Neural crest cell (in vitro differentiated cells): ENCODE measurements at regions not wholly inside any gene's neighbourhood (a gene's known extent, or its start where the extent isn't known, plus 50 kb on each side); places are given as distances from the start of the nearest gene placed in this dataset.

ENCODE experiments used
- DNase-seq: peaks from one replicate; pipeline ENCODE4 v3.0.0; 2021; ENCODE audit warnings: low read depth, mixed read lengths, low spot score
- H3K27ac Mint-ChIP-seq: one replicate; pipeline ENCODE4 v1.8.0; 2021; ENCODE audit warnings: mild to moderate bottlenecking, mixed read lengths; ENCODE audit not compliant: unreplicated experiment
- H3K27me3 Mint-ChIP-seq: 2 replicates; pipeline ENCODE4 v1.8.0; 2021; ENCODE audit warnings: low read depth, mild to moderate bottlenecking, mixed read lengths
- H3K36me3 Mint-ChIP-seq: 2 replicates; pipeline ENCODE4 v1.8.0; 2021; ENCODE audit warnings: low read depth, mild to moderate bottlenecking, mixed read lengths
- H3K4me1 Mint-ChIP-seq: 2 replicates; pipeline ENCODE4 v1.8.0; 2021; ENCODE audit warnings: mixed read lengths
- H3K4me3 Mint-ChIP-seq: one replicate; pipeline ENCODE4 v1.8.0; 2021; ENCODE audit warnings: mild to moderate bottlenecking, mixed read lengths
- H3K9me3 Mint-ChIP-seq: 2 replicates; pipeline ENCODE4 v1.8.0; 2021; ENCODE audit warnings: mixed read lengths
- TF ChIP-seq, protein P1 (sequence below): fragments of 200-600 bp; sonication (generic); conservative IDR thresholded peaks from 2 replicates; pipeline ENCODE4 v1.5.0; 2021; ENCODE audit warnings: antibody characterized with exemption, mild to moderate bottlenecking

DNA sequence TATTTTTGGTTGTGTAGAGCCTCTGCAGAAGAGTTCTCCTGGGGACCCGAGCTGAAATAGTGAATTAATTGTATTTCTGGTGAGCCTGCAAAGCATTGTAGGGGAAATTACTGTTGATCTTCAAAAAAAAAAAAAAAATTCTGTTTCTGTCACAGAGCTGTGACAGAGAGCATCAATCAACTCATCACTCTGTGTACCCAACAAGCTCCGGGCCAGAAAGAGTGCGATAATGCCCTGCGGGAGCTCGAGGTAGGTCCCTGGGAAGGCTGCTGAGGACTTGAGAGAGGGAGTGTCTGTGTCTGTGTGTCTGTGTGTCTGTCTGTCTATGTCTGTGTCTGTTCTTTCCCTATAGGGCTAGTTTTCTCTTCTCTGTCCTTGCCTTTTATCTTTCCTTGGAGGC, 294.4 kb upstream of the TPM1 start:
- H3K4me3 Mint-ChIP-seq, result no peak overlapping the region
- peaks cover 3% of the 10 kb centered on the region for H3K36me3 Mint-ChIP-seq
- TF ChIP-seq, protein P1, sequence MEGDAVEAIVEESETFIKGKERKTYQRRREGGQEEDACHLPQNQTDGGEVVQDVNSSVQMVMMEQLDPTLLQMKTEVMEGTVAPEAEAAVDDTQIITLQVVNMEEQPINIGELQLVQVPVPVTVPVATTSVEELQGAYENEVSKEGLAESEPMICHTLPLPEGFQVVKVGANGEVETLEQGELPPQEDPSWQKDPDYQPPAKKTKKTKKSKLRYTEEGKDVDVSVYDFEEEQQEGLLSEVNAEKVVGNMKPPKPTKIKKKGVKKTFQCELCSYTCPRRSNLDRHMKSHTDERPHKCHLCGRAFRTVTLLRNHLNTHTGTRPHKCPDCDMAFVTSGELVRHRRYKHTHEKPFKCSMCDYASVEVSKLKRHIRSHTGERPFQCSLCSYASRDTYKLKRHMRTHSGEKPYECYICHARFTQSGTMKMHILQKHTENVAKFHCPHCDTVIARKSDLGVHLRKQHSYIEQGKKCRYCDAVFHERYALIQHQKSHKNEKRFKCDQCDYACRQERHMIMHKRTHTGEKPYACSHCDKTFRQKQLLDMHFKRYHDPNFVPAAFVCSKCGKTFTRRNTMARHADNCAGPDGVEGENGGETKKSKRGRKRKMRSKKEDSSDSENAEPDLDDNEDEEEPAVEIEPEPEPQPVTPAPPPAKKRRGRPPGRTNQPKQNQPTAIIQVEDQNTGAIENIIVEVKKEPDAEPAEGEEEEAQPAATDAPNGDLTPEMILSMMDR, result no peak
- peaks cover 12% of the 10 kb centered on the region for H3K4me1 Mint-ChIP-seq
- no peak overlapping the region for H3K27ac Mint-ChIP-seq
- H3K27me3 Mint-ChIP-seq, result no peaks in the 10 kb centered on the region
- H3K9me3 Mint-ChIP-seq, result no peaks in the 10 kb centered on the region
- DNase-seq, result no peak

DNA sequence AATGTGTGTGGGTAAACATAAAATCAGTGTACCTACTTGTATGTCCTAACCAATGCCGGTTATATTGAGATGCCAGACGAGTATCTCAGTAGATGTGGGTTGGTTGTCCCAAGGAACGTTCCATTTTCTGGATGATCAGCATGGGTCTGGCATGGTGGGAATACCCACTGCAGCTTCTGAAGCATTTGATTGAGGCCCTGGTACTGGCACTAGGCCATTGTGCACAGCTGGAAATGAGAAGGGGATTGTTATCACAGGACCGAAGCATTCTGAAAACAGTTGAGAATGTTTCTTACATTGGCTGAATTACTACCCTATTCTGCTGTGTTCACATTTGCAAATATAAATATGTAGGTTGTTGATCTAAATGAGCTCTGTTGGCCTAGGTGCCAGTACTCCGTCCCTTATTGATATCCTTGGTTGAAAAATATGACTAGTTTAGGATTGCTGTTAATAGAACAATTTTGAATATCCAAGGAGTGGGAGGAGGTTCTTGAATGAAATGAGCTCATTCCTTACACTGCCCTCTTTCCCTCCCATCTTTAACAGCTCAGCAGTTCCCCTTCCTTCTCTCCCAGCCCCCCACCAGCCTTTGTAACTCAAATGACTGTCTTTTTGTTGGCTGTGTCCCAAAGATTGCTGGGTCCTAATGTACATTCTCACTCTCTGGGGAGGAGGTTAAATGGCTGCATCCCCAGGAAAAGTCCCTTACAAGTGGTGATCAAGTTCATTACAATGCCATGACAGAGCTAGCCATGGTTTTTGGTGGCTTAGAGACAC, 293.3 kb upstream of the TPM1 start:
- Mint-ChIP-seq H3K27me3 (no peaks in the 10 kb centered on the region), H3K4me1 (peaks cover 4% of the 10 kb centered on the region), H3K9me3 (no peaks in the 10 kb centered on the region), H3K27ac (no peak overlapping the region), H3K36me3 (peaks cover 3% of the 10 kb centered on the region), H3K4me3 (no peak overlapping the region)
- no peak for DNase-seq
- TF ChIP-seq, protein P1, result no peak

DNA sequence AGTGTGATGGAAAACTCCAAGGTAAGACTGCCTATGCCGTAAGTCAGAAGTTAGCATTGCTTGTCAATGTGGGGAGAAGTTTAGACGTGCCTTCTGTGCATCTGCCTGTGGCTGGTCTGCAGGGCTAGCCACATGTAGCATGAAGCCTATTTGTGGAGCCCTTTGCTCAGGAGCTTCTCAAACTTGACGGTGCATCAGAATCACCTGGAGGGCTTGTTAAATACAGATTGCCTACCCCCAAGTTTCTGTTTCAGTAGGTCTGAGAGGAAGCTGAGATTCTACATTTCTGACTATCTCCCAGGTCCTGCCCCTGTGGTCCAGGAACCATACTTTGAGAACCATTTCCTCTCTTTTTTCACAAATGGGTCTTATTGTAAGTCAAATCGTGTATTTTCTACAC, 292.1 kb upstream of the TPM1 start:
- Mint-ChIP-seq H3K9me3 (no peaks in the 10 kb centered on the region), H3K27me3 (no peaks in the 10 kb centered on the region), H3K27ac (no peak overlapping the region), H3K4me1 (peaks cover 4% of the 10 kb centered on the region), H3K36me3 (peaks cover 3% of the 10 kb centered on the region), H3K4me3 (no peak overlapping the region)
- TF ChIP-seq, protein P1, result no peak
- no peak for DNase-seq

DNA sequence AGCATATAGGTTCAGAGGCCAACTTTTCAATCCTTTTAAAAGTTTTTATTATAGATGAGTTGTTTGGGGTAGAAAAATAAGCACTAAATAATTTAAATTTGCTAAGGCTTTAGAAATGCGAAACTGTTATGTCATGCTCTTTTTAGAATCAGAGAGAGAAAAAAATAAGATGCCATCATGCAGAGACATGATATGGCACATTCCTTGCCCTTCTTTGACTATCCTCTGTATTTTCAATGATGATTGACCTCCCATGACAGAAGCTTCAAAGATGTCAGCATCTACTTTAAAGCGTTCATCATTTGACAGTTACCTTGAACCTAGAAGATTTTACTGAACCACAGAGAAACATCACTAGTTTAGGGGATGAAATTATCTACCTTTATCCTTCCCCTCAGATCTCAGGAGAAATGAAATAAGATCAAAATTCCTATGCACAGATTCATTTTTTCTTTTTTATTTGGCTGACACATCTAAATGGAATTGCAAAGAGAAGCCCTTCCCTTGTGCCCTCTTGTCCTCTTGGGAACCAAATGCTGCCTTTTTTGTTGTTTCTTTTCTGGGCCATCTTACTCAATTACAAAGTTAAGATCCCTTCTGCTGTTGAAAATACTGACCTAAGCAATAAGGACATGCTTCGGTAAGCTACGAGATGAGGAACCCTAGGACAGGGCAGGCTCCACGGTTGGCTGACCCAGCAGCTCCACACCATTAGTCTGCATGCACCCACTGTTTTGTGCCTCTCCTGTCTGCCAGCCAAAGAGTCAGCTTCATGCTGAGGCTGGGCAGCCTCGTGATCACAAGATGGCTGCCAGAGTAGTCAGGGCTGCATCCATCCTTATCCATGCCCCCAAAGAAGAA, 289.7 kb upstream of the TPM1 start:
- H3K27ac Mint-ChIP-seq, result no peak overlapping the region
- H3K9me3 Mint-ChIP-seq, result no peaks in the 10 kb centered on the region

DNA sequence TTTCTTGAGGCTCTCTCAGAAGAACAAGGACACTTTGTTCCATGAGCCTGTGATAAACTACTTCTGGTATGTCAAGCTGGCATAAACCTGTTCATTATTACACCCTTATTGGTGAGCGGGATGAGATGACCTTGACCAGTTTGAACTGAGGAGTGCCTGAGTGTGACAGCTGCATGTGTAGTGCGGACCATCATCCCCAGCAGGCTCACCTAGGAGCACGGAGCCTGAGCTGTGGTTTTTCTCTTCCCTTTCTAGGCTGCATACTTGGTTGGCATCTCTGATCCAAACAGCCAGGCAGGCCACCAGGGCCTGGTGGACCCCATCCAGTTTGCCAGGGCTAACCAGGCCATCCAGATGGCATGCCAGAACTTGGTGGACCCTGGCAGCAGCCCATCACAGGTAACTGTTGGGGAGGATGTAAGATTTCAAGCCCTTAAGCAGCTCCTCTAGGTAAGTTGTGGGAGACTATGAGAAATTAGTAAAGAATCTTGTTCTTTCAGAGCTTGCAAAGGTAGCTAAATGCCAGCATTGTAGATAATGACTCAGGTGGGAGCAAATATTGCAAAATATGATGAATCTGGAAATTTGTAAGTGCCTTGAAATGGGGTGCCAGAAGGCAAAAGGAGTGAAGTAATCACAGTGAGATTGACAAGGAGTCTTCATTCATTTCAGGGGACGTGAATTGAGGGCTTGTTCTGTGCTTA, 288.9 kb upstream of the TPM1 start:
- no peak overlapping the region for H3K4me3 Mint-ChIP-seq
- H3K4me1 Mint-ChIP-seq, result peaks cover 33% of the 10 kb centered on the region

More for the DNA sequence above, 289.7 kb upstream of the TPM1 start:
- TF ChIP-seq, protein P1, result no peak
- no peak for DNase-seq
- H3K4me3 Mint-ChIP-seq, result no peak overlapping the region
- peaks cover 25% of the 10 kb centered on the region for H3K4me1 Mint-ChIP-seq
- no peaks in the 10 kb centered on the region for H3K27me3 Mint-ChIP-seq
- H3K36me3 Mint-ChIP-seq, result peaks cover 3% of the 10 kb centered on the region

More for the DNA sequence above, 288.9 kb upstream of the TPM1 start:
- Mint-ChIP-seq H3K27ac (no peak overlapping the region), H3K36me3 (peaks cover 3% of the 10 kb centered on the region), H3K9me3 (no peaks in the 10 kb centered on the region), H3K27me3 (no peaks in the 10 kb centered on the region)
- TF ChIP-seq, protein P1, result no peak
- DNase-seq, result no peak
